Brain microvascular endothelial cell (primary cell): ENCODE measurements at regions not wholly inside any gene's neighbourhood (a gene's known extent, or its start where the extent isn't known, plus 50 kb on each side); places are given as distances from the start of the nearest gene placed in this dataset.

ENCODE experiments used
- DNase-seq: peaks from one replicate; pipeline ENCODE4 v3.0.0-alpha.2; 2020
- H3K27ac ChIP-seq: fragments of 250-450 bp; sonication (Bioruptor Pico); 2 replicates; pipeline ENCODE4 v1.5.1; 2020; ENCODE audit warnings: mild to moderate bottlenecking, moderate library complexity
- H3K27me3 ChIP-seq: fragments of 250-450 bp; sonication (Bioruptor Pico); replicated peaks from 2 replicates; pipeline ENCODE4 v1.5.1; 2020; ENCODE audit warnings: mild to moderate bottlenecking
- H3K36me3 ChIP-seq: fragments of 250-450 bp; sonication (Bioruptor Pico); replicated peaks from 2 replicates; pipeline ENCODE4 v1.5.1; 2020; ENCODE audit warnings: mild to moderate bottlenecking
- H3K4me3 ChIP-seq: 2 replicates; pipeline ENCODE4 v1.5.1; 2011; ENCODE audit warnings: low read depth, mild to moderate bottlenecking, control low read depth, low read length, moderate library complexity
- in situ Hi-C: cut with HindIII; loops from 2 replicates; pipeline ENCODE4 v1.10.0; 2017; ENCODE audit warnings: low sequenced_read_pairs, low pct_ligation_motif_present
- TF ChIP-seq, protein P1 (sequence below): IDR thresholded peaks from 2 replicates; pipeline ENCODE4 v1.5.1; 2011; ENCODE audit warnings: low read depth, mild to moderate bottlenecking, moderate library complexity, low read length, control low read depth, inconsistent platforms; ENCODE audit errors: missing control alignments

- Histone ChIP-seq H3K27ac (no peak overlapping the region), H3K4me3 (no peak overlapping the region), H3K36me3 (no peaks in the 10 kb centered on the region), H3K27me3 (no peaks in the 10 kb centered on the region)
- DNase-seq = no peak
- TF ChIP-seq, protein P1, sequence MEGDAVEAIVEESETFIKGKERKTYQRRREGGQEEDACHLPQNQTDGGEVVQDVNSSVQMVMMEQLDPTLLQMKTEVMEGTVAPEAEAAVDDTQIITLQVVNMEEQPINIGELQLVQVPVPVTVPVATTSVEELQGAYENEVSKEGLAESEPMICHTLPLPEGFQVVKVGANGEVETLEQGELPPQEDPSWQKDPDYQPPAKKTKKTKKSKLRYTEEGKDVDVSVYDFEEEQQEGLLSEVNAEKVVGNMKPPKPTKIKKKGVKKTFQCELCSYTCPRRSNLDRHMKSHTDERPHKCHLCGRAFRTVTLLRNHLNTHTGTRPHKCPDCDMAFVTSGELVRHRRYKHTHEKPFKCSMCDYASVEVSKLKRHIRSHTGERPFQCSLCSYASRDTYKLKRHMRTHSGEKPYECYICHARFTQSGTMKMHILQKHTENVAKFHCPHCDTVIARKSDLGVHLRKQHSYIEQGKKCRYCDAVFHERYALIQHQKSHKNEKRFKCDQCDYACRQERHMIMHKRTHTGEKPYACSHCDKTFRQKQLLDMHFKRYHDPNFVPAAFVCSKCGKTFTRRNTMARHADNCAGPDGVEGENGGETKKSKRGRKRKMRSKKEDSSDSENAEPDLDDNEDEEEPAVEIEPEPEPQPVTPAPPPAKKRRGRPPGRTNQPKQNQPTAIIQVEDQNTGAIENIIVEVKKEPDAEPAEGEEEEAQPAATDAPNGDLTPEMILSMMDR = no peak
- in situ Hi-C loops = no loop called here
Measured at GRCh38 chr21:35859677-35860076, 200.6 kb downstream of the SETD4 start.

DNA sequence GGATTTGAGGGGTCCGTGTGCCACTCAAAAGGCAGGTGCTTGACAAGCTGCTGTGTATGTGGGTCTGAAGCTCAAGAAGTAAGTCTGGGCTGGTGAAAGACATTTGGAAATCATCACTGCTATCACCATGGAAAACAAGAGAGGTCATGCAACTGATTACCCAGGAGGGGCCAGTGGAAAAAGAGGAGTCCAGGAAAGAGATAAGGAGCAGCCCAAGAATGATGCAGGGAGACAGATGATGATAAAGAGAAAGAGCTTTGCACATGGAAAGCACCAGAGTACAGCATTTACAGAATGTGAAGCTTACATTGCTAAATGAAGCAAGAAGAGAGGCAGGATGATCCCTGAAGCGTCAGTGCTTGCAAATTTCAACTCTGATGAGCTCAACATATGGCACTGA is 203.2 kb downstream of the SETD4 start:
- no peaks in the 10 kb centered on the region for H3K27me3 ChIP-seq
- H3K4me3 ChIP-seq = no peak overlapping the region
- TF ChIP-seq, protein P1 = no peak
- H3K27ac ChIP-seq = no peak overlapping the region
- no peak for DNase-seq
- in situ Hi-C loops = no loop called here
- H3K36me3 ChIP-seq = no peaks in the 10 kb centered on the region

DNA sequence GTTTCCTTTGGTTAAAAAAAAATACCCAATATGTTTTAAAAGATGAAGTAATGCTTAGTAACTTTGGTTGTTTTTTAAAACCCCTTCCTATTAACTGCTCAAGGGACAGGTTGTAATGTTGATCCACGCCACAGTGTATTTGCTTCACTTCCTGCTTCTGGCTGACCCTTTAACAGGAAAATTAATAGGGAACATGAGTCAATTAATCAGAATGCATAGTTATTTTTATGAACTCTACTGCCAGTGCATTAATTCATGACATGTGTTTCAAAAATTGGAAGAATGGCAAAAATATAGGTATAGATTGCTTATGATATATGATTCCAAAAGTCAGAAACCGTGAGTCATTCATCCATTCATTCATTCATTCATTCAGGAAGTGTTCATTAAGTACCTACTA is 204.8 kb downstream of the SETD4 start:
- no peak for DNase-seq
- H3K4me3 ChIP-seq = no peak overlapping the region
- TF ChIP-seq, protein P1 = no peak
- in situ Hi-C loops = no loop called here
- no peaks in the 10 kb centered on the region for H3K36me3 ChIP-seq
- H3K27me3 ChIP-seq = no peaks in the 10 kb centered on the region
- no peak overlapping the region for H3K27ac ChIP-seq

GRCh38 chr21:35854281-35854680 is 206.0 kb downstream of the SETD4 start:
- Histone ChIP-seq H3K36me3 (no peaks in the 10 kb centered on the region), H3K4me3 (no peak overlapping the region), H3K27me3 (no peaks in the 10 kb centered on the region), H3K27ac (no peak overlapping the region)
- in situ Hi-C loops = no loop called here
- no peak for DNase-seq
- TF ChIP-seq, protein P1 = no peak

- no peak for DNase-seq
- Histone ChIP-seq H3K27ac (no peak overlapping the region), H3K27me3 (no peaks in the 10 kb centered on the region), H3K36me3 (no peaks in the 10 kb centered on the region), H3K4me3 (no peak overlapping the region)
- TF ChIP-seq, protein P1 = no peak
- in situ Hi-C loops = no loop called here
Measured at GRCh38 chr21:35853321-35854239, 206.7 kb downstream of the SETD4 start.
